ENCODE measurements at regions not wholly inside any gene's neighbourhood (a gene's known extent, or its start where the extent isn't known, plus 50 kb on each side); places are given as distances from the start of the nearest gene placed in this dataset.

GRCh38 chr1:229104654-229105053, 166.3 kb upstream of the RAB4A start (continued):
- no peak for TF ChIP-seq ZHX2 (IDR thresholded peaks at IDR 0.05; ENCODE audit: low read depth)
- TF ChIP-seq ZHX2 (CRISPR knock-in tag; IDR thresholded peaks at IDR 0.05; ENCODE audit: borderline replicate concordance): no peak
- no peak for TF ChIP-seq HNRNPL (IDR thresholded peaks at IDR 0.05; ENCODE audit: low read depth, low read length)
- TF ChIP-seq ZNF564 (CRISPR knock-in tag; IDR thresholded peaks at IDR 0.05): peak; percentile 99
- no peak for TF ChIP-seq ZNF383 (CRISPR knock-in tag; IDR thresholded peaks at IDR 0.05; ENCODE audit: borderline replicate concordance)

- TF ChIP-seq ZNF547 (CRISPR knock-in tag; IDR thresholded peaks at IDR 0.05) (no peak), ZNF770 (CRISPR knock-in tag; IDR thresholded peaks at IDR 0.05) (peak; percentile 50; the same call in 1 of the 2 replicates), MIXL1 (CRISPR knock-in tag; IDR thresholded peaks at IDR 0.05) (no peak), BORCS8-MEF2B (CRISPR knock-in tag; IDR thresholded peaks at IDR 0.05) (no peak)
- 71% methylated on average over 3 of the region's 3 CpGs for WGBS (ENCODE audit: low lambda C conversion rate)
- no peaks in the 10 kb centered on the region for H3K36me3 ChIP-seq (replicated peaks in 1 of 2; ENCODE audit: control insufficient read depth in 1 of 2, insufficient read depth in 2 of 2, low read length in 2 of 2)
- peaks cover 91% of the 10 kb centered on the region for H3K4me1 ChIP-seq (ENCODE audit: insufficient read depth, low read length)
- ATAC-seq (no peak), FAIRE-seq (no peak), DNase-seq (ENCODE audit: low spot score) (no peak)
- no peaks in the 10 kb centered on the region for H3K9me3 ChIP-seq (ENCODE audit: low read length)
- H3K27me3 ChIP-seq (ENCODE audit: control insufficient read depth in 1 of 2, insufficient read depth in 2 of 2, low read length in 2 of 2): no peaks in the 10 kb centered on the region
- H4K20me1 ChIP-seq (ENCODE audit: insufficient read depth, low read length): no peaks in the 10 kb centered on the region
- no peak overlapping the region for H3K27ac ChIP-seq (ENCODE audit: extremely low read length, insufficient read depth, low read length)
- H2AFZ ChIP-seq (ENCODE audit: low read length): peak overlapping the region; percentile 0
- no TSS peak for BruUV-seq (replicated peaks)
- no peak overlapping the region for H3K9ac ChIP-seq (ENCODE audit: insufficient read depth, low read depth, low read length)
- CTCF ChIA-PET (ENCODE audit: low intra/inter-chr PET ratio, low total read pairs): no interaction called here
- H3K79me2 ChIP-seq (ENCODE audit: insufficient read depth, low read length): no peaks in the 10 kb centered on the region
- intact Hi-C loops (cut with micrococcal nuclease; ENCODE audit: unreplicated experiment): loop anchor here (10.0 kb wide), 1 partner anchor 120 kb away; no protein-coding TSS in a partner anchor
- H3K4me3 ChIP-seq (replicated peaks in 1 of 3; ENCODE audit: insufficient read depth in 1 of 3, low read depth in 2 of 3, low read length in 3 of 3): no peak overlapping the region
- H3K4me2 ChIP-seq (ENCODE audit: low read depth, low read length): no peak overlapping the region
- in situ Hi-C loops (cut with HindIII; ENCODE audit: extremely low pct_ligation_motif_present, low pct_unique_long_range_greater_than_20kb): no loop called here
- POLR2A ChIA-PET: interaction anchor here (1.3 kb wide), 1 partner anchor 25 kb away, joined by 3 read pairs; no protein-coding TSS in a partner anchor
Measured at GRCh38 chr1:229105109-229105508, 165.8 kb upstream of the RAB4A start.

Data from HepG2 (cell line).